HG03565 (cell line): ENCODE measurements at regions not wholly inside any gene's neighbourhood (a gene's known extent, or its start where the extent isn't known, plus 50 kb on each side); places are given as distances from the start of the nearest gene placed in this dataset.
"Not testable (repeated sequence)": the region's sequence is repeated elsewhere in the genome, so short reads cannot be mapped to it uniquely, and the experiment has no call there.

Source experiments
- ATAC-seq: cut with Tn5 transposase; IDR thresholded peaks from one replicate; pipeline ENCODE4 v1.9.1; 2021; ENCODE audit warnings: mild to moderate bottlenecking, moderate library complexity; ENCODE audit not compliant: unreplicated experiment

DNA sequence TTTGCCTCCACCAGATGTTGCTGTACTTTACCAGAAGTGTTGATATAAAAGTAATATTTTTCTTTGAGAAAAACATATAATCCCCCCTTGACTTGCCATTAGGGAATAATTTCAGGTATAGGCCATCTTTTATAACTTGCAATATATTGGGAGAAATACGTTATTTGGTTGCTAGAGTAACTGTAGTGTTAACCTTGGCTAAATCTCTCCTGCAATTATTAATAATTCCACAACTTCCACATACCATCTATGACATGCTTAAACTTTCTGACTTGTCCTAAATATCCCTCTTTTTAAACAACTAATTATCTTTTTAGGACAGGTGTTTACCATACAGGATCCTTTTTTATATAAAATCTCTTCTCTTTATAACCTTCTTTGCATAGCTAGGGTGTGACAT lies 1048.2 kb downstream of the SLC16A7 start:
- no peak for ATAC-seq

DNA sequence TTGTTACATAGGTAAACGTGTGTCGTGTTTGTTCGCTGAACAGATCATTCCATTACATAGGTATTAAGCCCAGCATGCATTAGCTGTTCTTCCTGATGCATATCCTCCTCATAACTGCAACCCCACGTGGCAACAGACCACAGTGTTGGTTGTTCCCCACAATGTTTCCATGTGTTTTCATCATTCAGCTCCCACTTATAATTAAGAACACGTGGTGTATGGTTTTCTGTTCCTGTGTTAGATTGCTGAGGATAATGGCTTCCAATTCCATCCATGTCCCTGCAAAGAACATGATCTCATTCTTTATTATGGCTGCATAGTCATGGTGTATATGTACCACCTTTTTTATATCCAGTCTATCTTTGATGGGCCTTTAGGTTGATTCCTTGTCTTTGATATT lies 1071.1 kb downstream of the SLC16A7 start:
- no peak for ATAC-seq

DNA sequence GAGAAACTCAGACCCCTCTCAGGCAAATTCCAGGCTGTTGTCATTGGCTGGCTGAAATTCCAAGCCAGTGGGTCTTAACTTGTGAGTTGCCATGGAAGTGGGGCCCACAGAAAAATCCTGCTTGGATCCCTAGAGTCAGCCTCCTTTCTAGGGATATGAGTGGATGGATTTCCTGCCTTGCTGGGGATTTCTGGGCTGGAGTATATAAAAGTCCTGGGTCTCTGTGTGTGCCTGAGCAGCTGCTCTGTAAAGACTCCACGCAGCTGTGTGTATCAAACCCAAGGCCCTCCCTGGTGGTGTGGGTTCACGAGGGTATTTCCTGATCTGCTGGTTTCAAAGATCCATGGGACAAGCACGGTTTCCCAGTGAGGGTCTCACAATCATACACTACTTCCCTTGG lies 1077.1 kb downstream of the SLC16A7 start:
- ATAC-seq, result no peak

DNA sequence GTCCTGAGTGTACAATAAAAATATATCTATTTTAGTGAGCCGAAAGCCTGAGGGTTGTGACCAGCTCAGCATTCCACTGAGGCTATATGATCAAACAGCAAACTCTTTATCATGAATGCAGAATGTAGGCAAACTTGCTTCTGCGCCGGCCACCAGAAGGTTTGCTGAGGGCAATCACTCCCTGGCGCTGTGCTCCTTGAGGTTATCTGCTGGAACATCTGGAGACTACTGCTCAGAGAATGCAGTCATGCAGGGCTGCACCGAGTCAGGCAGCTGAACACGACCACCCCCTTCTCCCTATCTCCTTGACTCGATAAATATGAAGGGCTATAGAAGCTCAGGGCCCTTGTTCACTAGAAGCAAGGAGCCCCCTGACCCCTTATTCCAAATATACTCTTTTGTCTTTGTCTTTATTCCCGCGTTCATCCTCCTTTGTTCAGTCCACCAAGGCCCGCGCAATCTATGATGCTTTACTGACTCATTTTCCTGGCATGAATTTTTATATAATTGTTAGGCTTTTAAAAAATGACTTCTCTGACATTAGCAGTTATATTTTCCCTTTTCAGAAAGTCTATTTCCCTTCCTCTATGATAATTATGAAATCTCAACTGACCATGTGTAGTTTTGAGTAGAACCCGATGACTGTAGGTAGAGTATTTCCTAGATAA lies 1089.3 kb downstream of the SLC16A7 start:
- ATAC-seq, result no peak

DNA sequence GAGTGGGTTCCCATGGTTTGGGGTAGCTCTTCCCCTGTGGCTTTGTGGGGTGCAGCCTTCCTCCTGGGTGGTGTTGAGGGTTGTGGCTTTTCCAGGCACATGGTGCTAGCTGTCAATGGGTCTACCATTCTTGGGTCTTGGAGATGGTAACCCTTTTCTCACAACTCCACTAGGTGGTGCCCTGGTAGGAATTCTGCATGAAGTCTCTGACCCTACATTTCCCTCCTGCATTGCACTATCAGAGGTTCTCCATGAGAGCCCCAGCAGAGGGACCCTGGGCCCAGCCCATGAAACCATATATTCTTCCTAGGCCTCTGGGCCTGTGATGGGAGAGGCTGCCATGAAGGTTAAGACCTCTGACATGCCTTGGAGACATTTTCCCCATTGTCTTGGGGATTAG lies 1093.3 kb downstream of the SLC16A7 start:
- ATAC-seq, result no peak

DNA sequence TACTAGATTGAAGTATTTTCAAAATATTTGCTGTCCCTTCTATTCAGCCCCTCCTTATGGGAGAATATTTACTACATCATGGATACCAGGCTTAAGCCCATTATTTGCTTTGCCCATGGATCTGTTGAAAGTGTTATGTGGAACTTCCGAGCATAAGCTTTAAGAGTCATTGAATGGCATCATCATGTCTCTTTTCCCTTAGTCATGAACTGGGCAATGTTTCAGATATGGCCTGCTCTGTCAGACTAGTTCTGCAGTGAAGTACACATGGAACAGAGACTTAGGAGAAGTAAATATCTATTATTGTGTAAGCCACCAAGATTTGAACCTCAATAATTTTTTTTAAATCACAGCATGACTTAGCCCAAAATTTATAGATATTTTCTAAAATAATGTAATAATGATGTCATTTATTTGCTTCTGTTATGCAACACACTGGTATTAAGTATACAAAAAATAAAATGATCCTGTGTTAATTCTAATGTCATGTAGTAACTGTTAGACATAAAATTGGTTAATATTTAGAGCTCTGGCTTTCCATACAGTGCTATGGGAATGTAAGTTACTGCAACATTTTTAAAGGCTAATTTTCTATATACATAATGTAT lies 1097.3 kb downstream of the SLC16A7 start:
- no peak for ATAC-seq

DNA sequence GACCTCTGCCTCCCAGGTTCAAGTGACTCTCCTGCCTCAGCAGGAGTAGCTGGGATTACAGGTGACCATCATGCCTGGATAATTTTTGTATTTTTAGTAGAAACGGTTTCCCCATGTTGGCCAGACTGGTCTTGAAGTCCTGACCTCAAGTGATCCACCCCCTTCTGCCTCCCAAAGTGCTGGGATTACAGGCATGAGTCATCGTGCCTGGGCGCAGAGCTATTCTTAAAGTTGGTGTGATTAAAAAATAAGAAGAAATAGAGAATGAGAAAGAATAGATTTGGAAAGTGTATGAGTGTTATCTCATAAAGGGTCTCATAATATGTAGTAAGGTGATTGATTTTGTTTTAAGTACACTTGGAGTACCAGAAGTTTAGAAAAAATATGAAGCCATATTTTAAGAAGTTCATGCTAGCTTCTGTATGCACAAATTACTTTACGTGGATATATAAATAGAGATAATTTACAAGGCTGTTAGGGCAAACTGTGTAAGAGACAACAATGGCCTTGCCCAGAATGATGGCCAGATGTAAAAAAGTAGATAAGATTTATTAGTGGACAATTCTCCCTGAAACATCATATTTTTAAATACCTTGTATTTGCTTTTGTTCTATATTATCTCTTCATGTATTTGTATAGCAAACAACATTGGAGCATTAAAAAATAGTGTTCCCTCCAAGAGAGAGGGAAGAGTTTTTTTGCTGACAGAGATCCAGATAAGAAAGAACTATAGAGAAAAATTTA lies 1108.5 kb downstream of the SLC16A7 start:
- no peak for ATAC-seq

DNA sequence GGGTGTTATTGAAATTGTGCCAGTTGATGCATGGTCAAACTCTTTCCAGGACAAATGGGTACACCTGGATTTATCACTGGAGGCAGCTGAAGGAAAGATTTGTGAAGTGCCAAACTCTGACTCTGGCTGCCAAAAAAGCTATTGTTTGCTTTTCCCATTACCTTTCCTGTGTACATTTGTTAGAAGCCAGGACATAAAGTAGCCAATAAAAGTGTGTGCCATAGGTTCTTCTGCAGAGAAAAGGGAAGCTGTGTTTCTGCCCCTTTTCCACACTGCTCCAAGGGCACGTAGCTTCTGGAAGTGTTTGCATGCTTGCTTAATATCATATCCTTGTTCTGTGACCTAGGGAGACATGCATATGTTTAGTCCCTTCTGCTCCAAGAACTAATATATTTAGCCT lies 1114.4 kb downstream of the SLC16A7 start:
- ATAC-seq, result no peak

DNA sequence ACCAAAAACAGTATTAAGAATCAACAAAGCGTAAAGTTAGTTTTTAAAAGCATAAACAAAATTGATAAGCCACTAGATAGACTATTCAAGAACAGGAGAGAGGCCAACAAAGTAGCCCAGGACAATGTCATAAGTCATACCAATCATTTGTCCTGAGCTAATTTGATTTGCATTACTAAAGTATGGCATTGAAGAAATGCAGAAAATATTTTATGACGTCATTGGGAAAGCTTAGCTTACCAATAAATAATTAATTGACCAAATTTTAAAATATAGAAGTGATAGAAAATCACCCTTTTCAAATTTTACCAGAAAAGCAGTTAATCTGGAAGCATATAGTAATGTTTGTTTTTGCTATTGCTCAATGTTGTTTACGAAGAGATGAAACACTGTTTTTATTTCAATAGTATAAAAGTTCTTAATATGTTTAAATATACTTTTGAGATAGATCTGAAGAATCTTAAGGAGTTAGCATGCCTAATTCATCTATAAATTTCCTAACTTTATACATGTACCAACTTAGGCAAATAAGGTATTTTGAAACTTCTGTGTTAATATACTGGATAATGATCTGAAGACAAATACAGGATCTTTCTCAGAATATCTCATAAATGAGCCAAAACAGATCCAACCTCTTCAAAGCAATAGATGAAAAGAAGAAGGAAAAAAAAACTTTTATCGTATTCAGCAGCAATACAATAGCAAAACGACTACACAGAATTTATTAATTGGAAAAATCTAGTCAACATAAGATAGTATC lies 1118.5 kb downstream of the SLC16A7 start:
- no peak for ATAC-seq

DNA sequence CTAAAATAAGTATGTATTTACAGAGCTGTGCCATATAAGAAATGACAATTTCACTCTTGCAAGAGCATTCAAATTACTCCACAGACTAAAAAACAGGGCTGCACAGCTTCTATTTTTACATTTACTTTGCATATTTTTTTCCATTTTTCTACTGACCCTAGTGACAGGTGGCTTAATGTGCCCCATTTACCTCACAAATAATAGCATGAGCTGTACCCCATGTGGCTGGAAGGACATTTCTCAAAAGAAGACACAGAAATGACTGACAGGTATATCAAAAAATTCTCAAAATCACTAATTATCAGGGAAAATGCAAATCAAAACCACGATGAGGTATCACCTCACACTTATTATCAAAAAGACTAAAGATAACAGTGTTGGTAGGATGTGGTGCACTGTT lies 1128.6 kb downstream of the SLC16A7 start:
- no peak for ATAC-seq

DNA sequence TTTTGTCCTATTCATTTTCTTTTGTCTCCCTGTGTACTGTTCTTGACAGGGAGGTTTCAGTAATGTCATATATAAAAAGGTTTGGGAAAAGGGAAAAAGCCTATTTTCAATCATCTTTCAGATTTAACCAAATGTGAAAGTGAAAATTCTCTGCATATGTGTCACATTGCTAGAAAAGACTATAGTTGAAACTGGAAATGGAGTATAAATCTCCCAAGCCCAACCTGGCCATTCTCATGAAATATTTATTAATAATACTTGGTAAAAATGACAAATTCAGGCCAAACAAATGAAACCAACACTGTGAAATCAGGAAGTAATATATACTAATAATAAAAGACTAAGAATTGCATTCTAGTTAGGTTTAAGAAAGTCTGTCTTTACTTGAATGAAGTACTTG lies 1129.2 kb downstream of the SLC16A7 start:
- no peak for ATAC-seq

DNA sequence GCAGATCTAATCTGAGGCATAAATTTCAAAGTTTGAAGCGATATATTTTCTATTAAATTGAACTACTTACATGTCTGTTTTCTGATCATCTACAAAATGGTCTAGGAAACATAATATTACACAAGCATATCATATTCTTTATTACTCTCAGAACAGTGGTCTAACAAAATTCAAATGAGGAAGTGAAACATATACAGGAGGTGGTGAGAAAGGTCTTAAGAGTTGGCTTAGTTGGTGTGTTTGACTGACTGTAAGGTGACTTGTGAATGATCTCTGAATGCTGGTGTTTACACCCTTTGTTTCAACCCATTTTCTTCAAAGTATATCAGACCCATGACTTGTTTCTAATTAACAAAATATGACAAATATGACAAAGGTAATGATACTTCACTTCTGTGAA lies 1156.8 kb downstream of the SLC16A7 start:
- ATAC-seq, result peak; percentile 85

DNA sequence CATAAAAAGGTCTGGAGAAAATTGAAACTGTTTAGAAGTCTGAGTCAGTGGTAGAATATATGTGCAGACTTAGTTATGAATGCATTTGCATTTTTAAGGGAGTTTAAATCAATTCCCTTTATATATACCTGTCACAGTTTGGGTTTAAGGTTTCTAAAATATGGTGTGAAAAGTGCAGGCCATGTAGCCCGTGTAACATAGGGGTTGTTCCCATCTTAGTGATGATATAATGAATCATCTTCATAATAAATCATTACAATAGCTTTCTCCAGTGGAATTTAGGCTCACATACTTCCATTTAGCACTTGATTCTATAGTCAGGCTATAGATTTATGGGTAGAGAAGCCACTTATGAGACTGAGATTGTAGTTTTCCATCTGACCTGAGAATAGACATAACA lies 1162.4 kb downstream of the SLC16A7 start:
- ATAC-seq, result no peak

DNA sequence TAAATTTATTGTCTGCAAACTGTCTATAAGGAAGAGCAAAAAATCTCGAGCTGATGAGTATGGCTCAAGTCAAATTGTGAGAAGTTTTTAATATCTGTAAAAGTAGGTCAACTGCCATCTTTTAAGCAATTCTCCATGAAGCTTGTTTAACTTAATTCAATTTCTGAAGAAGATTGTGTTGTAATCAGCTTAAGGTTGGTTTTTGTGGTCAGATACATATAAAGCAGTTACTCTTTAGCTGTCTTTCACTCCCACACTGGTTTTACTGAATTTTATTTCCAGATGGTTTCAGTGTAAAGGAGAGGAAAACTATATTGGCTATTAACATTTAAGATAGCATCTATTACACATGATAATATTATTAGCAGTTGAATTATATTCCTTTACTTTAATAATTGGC lies 1165.1 kb downstream of the SLC16A7 start:
- ATAC-seq, result no peak

DNA sequence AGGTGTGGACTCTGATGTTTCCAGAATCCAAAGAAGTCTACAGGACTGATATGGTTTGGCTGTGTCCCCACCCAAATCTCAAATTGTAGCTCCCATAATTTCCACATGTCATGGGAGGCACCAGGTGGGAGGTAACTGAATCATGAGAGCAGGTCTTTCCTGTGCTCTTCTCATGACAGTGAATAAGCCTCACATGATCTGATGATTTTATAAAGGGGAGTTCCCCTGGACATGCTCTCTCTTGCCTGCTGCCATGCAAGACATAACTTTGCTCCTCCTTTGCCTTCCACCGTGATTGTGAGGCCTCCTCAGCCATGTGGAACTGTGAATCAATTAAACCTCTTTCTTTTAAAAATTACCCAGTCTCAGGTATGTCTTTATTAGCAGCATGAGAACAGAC lies 1205.3 kb downstream of the SLC16A7 start:
- not testable (repeated sequence) for ATAC-seq

DNA sequence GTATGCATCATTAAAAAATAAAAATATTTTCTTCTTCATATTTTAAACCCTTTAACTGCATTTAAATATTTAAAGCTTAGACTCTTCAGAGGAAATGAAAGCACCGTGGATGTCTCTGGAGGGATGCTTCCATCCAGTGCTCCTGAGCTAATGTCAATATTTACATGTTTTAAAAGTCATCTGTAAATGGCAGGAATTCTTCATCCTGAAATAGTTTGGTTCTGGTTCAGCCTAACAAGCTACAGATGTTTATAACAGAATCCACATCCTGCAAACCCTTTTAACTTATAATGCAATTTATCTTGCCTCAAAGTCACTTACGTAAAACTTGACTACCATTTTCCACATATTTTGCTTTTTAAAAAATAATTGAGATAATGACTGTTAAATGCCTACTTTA lies 1207.3 kb downstream of the SLC16A7 start:
- no peak for ATAC-seq

DNA sequence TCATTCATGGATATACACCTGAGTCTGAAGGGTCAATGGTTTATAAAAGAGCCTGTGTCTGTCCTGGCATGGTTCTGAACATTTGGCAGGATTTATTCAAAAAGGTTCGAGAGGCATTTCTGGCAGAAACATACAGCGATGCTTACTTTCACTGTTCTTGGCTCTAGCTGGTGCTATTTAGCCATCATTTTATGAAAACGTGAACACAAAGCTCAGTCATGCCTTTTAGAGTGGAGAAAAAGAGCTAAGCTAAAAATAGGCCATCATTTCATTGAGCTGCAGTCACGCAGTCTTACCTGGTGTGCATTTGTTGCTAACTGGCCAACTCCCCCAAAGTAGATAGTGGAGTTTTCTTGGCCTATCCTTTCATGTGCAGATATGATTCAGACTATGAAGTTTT lies 1209.5 kb downstream of the SLC16A7 start:
- no peak for ATAC-seq

DNA sequence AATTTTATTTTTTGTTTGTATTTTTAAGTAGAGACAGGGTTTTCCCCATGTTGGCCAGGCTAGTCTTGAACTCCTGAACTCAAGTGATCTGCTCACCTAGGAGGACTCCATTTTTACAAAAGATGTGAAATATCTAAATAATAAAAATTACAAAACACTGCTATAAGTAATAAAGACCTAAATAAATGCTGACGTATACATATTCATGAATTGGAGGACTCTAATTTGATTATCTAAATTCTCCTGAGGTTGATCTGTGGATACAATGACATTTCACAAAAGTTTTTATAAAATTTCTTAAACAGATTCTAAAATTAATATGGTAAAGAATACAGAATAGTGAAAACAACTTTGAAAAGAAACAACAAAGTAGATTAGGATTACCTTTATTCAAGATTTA lies 1224.0 kb downstream of the SLC16A7 start:
- ATAC-seq, result no peak

DNA sequence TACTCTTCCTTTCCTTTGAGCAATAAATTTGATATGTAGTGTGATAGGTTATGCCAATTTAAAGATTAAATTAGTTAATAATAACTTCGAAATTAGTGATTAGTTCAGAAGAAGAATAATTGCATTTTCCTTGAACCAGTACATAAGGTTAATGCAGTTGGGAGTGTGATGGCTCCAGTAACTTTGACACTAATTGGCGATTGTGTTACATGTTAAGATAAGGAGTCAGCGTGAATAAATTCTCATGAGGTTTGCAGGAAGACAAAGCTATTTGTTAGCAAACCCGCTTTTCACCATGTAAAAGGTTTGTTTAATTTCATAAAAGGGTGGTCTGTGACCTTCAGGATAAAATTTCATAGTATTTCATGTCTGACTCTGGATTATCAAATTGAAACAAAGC lies 1226.8 kb downstream of the SLC16A7 start:
- no peak for ATAC-seq

DNA sequence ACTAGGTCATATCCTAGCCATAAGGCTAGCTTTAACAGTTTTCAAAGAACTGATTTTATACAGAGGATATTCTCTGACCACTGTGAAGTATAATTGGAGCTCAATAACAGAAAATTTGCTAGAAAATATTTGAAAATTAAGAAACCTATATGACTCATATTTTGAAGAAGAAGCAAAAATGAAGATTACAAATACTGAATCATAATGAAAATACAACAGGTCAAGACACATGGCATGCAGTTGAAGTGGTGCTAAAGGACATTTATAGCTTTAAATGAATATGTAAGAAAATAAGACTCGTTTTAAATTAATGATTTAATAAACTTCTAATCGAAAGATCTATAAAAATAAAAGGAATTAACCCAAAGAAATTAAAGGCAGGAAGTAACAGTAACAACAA lies 1234.6 kb downstream of the SLC16A7 start:
- no peak for ATAC-seq

DNA sequence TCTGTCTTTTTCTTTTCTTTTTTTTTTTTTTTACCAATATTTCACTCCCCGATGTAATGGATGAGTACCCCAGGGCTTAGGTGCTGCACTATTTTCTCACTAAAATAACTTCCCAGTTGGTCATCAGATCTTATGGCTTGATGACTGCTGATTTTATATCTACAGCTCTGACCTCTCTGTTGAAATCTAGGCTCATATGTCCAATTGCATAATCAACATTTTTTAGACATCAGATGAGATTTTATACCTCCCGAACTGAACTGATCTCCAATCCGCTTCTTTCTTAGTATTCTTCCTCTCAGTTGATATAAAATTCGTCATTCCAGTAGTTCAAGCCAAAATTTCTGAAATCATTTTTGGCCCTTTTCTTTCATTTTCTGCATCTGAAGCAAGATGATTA lies 1236.5 kb downstream of the SLC16A7 start:
- no peak for ATAC-seq

DNA sequence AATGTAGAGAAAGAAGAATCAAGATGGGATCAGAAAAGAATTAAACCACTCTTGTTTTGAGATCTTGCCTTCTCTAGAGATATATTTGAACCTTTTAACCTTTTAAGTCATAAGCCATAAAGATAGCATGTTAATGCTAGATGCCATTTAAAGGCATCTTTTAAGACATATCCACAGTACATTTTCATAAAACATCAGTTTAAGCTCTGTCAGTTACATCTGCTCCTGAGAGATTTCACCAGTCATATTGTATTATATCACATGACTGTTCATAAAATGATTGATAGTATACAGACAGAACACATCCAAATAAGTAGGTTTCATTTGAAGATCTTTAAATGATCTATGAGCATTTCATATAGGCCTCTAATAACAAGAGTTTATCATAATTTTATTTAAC lies 1238.5 kb downstream of the SLC16A7 start:
- no peak for ATAC-seq
